ENCODE measurements at regions not wholly inside any gene's neighbourhood (a gene's known extent, or its start where the extent isn't known, plus 50 kb on each side); places are given as distances from the start of the nearest gene placed in this dataset.

GRCh38 chr6:142551274-142551811 lies 249.5 kb downstream of the ADGRG6 start:
- no peak for TF ChIP-seq CTCF (IDR thresholded peaks at IDR 0.05)
- no peak for ATAC-seq (ENCODE audit: low FRiP score)
- no peak for DNase-seq (ENCODE audit: low spot score)

GRCh38 chr6:142558786-142559185 lies 257.0 kb downstream of the ADGRG6 start:
- no peak for DNase-seq (ENCODE audit: low spot score)
- no peak for TF ChIP-seq CTCF (IDR thresholded peaks at IDR 0.05)
- ATAC-seq (ENCODE audit: low FRiP score): no peak

GRCh38 chr6:142561511-142562265 lies 259.9 kb downstream of the ADGRG6 start:
- DNase-seq (ENCODE audit: low spot score) (no peak), ATAC-seq (ENCODE audit: low FRiP score) (no peak)
- no peak for TF ChIP-seq CTCF (IDR thresholded peaks at IDR 0.05)

GRCh38 chr6:142562865-142563264 lies 261.1 kb downstream of the ADGRG6 start:
- DNase-seq (ENCODE audit: low spot score): no peak

GRCh38 chr6:142566628-142567396 lies 265.0 kb downstream of the ADGRG6 start:
- ATAC-seq (ENCODE audit: low FRiP score) (no peak), DNase-seq (ENCODE audit: low spot score) (peak; percentile 36)
- peak in 1 of 3 donors; percentile 29 for TF ChIP-seq CTCF (IDR thresholded peaks at IDR 0.05)

More at GRCh38 chr6:142562865-142563264, 261.1 kb downstream of the ADGRG6 start:
- no peak for ATAC-seq (ENCODE audit: low FRiP score)
- no peak for TF ChIP-seq CTCF (IDR thresholded peaks at IDR 0.05)

GRCh38 chr6:142567461-142567860 lies 265.7 kb downstream of the ADGRG6 start:
- ATAC-seq (ENCODE audit: low FRiP score) (no peak), DNase-seq (ENCODE audit: low spot score) (no peak)
- TF ChIP-seq CTCF (IDR thresholded peaks at IDR 0.05): no peak

All from omental fat pad (tissue), 3 donors.